ENCODE measurements at regions not wholly inside any gene's neighbourhood (a gene's known extent, or its start where the extent isn't known, plus 50 kb on each side); places are given as distances from the start of the nearest gene placed in this dataset.

DNA sequence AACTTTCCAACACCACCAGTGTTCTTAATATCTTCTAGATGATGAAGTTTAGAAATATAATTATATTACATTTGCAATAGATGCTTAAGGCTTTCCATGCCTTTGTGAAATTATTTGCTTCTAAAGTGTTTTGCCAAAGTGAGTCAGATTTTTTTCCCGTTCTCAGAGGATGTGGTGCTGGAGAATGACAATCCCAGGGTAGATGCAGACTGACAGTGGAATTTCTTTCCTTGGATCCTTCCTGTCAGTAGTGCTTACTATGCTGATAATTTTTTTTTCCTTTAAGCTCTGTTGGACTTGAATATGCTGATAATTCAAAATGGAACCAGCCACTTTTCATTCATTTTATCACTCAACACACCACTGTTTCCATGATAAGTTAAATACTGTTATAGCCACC is 59.9 kb upstream of the SOX4 start:
- no peak overlapping the region for H3K4me3 ChIP-seq (ENCODE audit: low read depth, low read length)
- no peak overlapping the region for H3K27ac ChIP-seq (ENCODE audit: low read depth, low read length)
- H3K9me3 ChIP-seq (ENCODE audit: control insufficient read depth, insufficient read depth, low read length) = no peaks in the 10 kb centered on the region
- H3K27me3 ChIP-seq (ENCODE audit: control insufficient read depth, insufficient read depth, low read length) = no peaks in the 10 kb centered on the region
- no peaks in the 10 kb centered on the region for H3K36me3 ChIP-seq (ENCODE audit: control insufficient read depth, insufficient read depth, low read length)
- H3K9ac ChIP-seq (ENCODE audit: low read depth, low read length) = no peak overlapping the region
- no peaks in the 10 kb centered on the region for H3K4me1 ChIP-seq (ENCODE audit: control insufficient read depth, insufficient read depth, low read length)

DNA sequence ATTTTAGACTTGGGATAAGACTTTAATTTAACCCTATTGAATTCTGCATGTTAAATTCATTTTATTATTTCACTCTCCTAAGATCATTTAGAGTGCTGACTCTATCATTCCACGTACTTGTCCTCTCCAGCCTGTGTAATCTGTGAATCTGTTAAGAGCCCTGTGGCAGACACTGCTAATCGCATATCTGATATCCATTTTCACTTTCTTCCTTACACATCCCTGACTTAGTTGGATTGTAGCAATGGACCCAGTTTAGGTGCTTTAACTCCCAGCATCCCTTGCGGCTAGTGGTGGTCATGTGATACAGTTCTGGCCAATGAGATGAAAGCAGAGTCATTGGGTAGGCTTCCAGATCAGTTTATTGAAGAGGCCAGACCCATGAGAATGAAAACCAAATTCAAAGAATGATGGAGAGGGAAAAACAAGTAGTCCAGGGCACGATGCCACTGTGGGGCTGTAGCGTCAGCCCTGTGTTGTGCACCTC is 57.2 kb upstream of the SOX4 start:
- Histone ChIP-seq H3K9ac (ENCODE audit: low read depth, low read length) (no peak overlapping the region), H3K4me3 (ENCODE audit: low read depth, low read length) (no peak overlapping the region), H3K27me3 (ENCODE audit: control insufficient read depth, insufficient read depth, low read length) (no peaks in the 10 kb centered on the region), H3K36me3 (ENCODE audit: control insufficient read depth, insufficient read depth, low read length) (no peaks in the 10 kb centered on the region), H3K9me3 (ENCODE audit: control insufficient read depth, insufficient read depth, low read length) (no peaks in the 10 kb centered on the region), H3K4me1 (ENCODE audit: control insufficient read depth, insufficient read depth, low read length) (peaks cover 6% of the 10 kb centered on the region; the same call in 1 of the 2 replicates), H3K27ac (ENCODE audit: low read depth, low read length) (no peak overlapping the region)

DNA sequence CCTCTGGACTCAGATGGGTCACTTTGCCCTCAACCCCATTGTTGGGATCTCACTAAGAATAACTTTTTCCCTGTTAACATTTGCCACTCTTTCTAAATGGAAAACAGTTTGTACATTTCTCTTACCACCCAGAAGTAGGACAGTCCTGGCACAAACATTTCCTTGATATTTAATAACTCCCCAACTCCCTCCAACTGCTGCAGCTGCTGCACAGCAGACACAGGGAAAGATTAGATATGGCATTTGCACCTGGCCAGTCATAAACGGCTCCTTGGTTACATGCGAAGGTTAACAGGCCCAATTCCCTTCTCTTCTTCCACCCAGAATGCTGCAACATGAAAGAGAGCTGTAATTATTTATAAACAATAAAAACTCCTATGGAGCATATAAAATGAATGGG is 55.9 kb upstream of the SOX4 start:
- Histone ChIP-seq H3K9ac (ENCODE audit: low read depth, low read length) (no peak overlapping the region), H3K4me1 (ENCODE audit: control insufficient read depth, insufficient read depth, low read length) (peaks cover 6% of the 10 kb centered on the region; the same call in 1 of the 2 replicates), H3K27ac (ENCODE audit: low read depth, low read length) (no peak overlapping the region), H3K4me3 (ENCODE audit: low read depth, low read length) (no peak overlapping the region), H3K36me3 (ENCODE audit: control insufficient read depth, insufficient read depth, low read length) (no peaks in the 10 kb centered on the region), H3K27me3 (ENCODE audit: control insufficient read depth, insufficient read depth, low read length) (no peaks in the 10 kb centered on the region), H3K9me3 (ENCODE audit: control insufficient read depth, insufficient read depth, low read length) (no peaks in the 10 kb centered on the region)

DNA sequence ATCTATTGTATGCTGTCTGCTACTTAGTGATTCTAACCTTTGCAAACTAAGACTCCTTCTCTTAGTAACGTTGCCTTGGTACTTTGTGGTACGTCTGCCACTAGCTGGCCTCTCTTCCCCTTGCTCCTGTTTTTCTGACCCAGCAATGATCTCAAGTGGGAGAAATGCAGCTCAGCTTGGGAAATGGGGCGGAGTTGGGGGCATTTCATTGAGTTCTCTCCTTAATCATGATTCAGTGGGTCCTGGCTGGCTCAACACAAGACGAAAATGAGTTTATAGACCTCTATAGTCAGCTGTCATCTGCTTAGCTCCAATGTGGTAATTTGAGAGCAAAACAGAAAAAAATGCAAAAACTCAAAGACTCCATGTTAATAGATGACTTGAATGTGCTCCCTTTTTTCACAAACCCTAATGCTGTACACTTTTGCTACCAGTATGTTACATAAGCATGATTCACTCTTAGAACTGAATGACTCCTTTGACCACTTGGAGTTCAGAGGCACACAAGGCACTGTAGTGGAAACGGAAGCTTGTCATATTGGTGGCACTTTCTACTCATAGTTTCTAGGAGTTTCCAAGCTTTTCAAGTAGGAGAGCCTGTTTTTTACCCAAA is 55.3 kb upstream of the SOX4 start:
- Histone ChIP-seq H3K27ac (ENCODE audit: low read depth, low read length) (no peak overlapping the region), H3K27me3 (ENCODE audit: control insufficient read depth, insufficient read depth, low read length) (no peaks in the 10 kb centered on the region), H3K4me3 (ENCODE audit: low read depth, low read length) (no peak overlapping the region), H3K9ac (ENCODE audit: low read depth, low read length) (no peak overlapping the region), H3K36me3 (ENCODE audit: control insufficient read depth, insufficient read depth, low read length) (no peaks in the 10 kb centered on the region), H3K4me1 (ENCODE audit: control insufficient read depth, insufficient read depth, low read length) (peaks cover 6% of the 10 kb centered on the region; the same call in 1 of the 2 replicates), H3K9me3 (ENCODE audit: control insufficient read depth, insufficient read depth, low read length) (no peaks in the 10 kb centered on the region)

DNA sequence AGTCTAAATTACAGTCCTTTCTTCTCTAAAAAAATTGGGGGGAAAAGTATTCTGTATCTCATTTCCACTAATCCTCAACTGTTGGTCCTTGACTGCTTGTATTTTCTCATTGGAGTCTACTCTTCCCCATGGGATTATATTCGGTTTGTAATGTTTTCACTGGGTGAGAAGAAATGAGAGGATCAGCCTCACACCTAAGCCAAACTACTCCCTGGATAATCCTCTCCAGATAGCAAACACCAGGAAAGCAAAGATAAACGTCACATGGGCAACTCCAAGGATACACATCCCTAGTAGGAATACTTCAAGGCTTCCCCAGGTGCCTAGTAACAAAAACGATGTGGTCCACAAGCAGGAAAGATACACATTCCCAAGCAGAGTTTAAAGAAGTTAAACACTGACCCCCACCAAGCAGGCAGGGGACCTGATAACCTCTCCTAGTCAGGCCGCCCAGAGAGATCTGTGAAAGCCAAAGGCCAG is 53.9 kb upstream of the SOX4 start:
- no peak overlapping the region for H3K9ac ChIP-seq (ENCODE audit: low read depth, low read length)
- no peaks in the 10 kb centered on the region for H3K9me3 ChIP-seq (ENCODE audit: control insufficient read depth, insufficient read depth, low read length)
- H3K36me3 ChIP-seq (ENCODE audit: control insufficient read depth, insufficient read depth, low read length) = no peaks in the 10 kb centered on the region
- H3K4me1 ChIP-seq (ENCODE audit: control insufficient read depth, insufficient read depth, low read length) = peaks cover 6% of the 10 kb centered on the region; the same call in 1 of the 2 replicates
- no peak overlapping the region for H3K4me3 ChIP-seq (ENCODE audit: low read depth, low read length)
- no peaks in the 10 kb centered on the region for H3K27me3 ChIP-seq (ENCODE audit: control insufficient read depth, insufficient read depth, low read length)
- no peak overlapping the region for H3K27ac ChIP-seq (ENCODE audit: low read depth, low read length)

All from HUES48 (cell line).